ES-I3 (cell line): ENCODE measurements at regions not wholly inside any gene's neighbourhood (a gene's known extent, or its start where the extent isn't known, plus 50 kb on each side); places are given as distances from the start of the nearest gene placed in this dataset.
A peak's percentile ranks its signal among the peaks of the same experiment; 100 is the strongest.
"Not testable (repeated sequence)": the region's sequence is repeated elsewhere in the genome, so short reads cannot be mapped to it uniquely, and the experiment has no call there.

Source experiments
- H3K36me3 ChIP-seq: 2 replicates; pipeline ENCODE4 v1.6.1; 2013; ENCODE audit warnings: mild to moderate bottlenecking, low read length, control low read depth, moderate library complexity; ENCODE audit not compliant: insufficient read depth
- H3K4me1 ChIP-seq: 2 replicates; pipeline ENCODE4 v1.6.1; 2013; ENCODE audit warnings: mild to moderate bottlenecking, control low read depth, low read length; ENCODE audit not compliant: insufficient read depth
- H3K9ac ChIP-seq: 2 replicates; pipeline ENCODE4 v1.6.1; 2013; ENCODE audit warnings: low read depth, mild to moderate bottlenecking, low read length, moderate library complexity
- H3K9me3 ChIP-seq: 2 replicates; pipeline ENCODE4 v1.6.1; 2013; ENCODE audit warnings: mild to moderate bottlenecking, low read length, moderate library complexity; ENCODE audit not compliant: control insufficient read depth, insufficient read depth

DNA sequence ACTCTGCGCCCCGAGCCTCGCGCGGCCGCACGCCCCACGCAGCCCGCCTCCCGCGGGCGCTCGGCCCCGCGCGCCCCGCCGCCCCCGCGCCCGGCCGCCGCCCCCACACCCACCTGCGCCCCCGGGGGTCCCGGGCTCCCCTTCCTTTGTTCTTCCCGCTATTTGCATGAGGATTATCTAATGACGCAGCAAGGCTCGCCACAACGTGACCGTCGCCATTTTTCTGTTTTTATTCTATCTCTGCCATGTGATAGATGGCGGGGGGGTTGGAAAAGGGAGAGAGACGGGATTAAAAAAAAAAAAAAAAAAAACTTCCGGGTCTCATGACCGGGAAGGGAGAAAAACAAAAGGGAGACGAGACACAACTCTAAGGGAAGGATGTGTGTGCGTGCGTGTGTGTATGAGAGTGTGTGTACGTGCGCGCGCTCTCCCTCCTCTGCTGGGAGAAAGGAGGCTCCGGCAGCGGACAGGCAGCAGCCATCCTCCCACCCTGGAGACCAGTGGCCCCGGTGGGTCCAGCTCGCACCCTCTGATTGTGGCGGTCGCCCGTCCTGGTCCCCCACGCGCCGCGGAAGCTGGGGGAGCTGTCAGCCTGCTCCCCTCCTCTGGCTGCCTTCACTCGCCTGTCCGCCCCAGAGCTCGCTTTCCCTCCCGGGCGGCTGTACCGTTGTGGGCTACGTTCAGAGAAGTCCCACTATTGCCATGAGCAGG lies 80.4 kb upstream of the AK4 start:
- Histone ChIP-seq H3K9ac (peak overlapping the region; percentile 98), H3K4me1 (peaks cover 14% of the 10 kb centered on the region), H3K36me3 (no peaks in the 10 kb centered on the region)

DNA sequence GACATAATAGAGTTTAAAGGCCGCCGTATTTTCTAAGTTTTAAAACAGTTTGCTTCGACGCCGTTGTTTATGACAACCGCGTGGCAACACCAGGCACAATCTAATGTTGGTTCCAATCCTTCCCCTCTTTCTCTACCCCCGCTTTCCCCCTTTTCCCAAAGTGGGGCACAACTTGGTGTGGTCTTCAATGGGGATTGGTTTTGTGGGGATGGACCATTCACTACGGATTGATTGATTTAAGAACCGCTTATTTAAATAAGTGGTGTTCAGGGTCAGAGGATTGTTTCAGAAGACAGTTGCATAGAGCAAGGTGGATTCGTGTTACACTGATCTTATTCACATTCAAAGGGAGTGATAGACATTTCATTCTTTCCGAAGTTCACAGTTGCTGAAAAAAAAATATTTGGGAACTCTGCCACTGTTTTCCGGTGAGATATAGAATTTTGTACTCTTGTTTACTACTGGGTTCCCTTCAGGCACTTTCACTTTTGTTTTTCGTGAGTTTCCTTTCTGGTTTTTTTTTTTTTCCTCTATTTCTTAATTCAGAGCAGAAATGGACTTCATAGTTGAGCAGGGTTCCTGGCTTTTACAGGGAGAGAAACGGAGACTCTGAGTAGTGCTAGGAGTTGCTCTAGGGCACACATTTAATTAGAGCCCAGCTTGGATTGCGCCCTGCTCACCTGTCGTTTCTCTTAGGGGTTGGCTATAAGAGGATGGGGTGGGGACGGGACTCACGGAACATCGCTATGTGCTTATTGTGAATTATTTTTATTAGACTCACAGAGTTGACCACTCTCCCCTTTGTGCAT lies 79.6 kb upstream of the AK4 start:
- no peaks in the 10 kb centered on the region for H3K36me3 ChIP-seq
- H3K4me1 ChIP-seq = peaks cover 10% of the 10 kb centered on the region
- H3K9ac ChIP-seq = peak overlapping the region; percentile 98
- no peaks in the 10 kb centered on the region for H3K9me3 ChIP-seq

More for the DNA sequence above, 80.4 kb upstream of the AK4 start:
- H3K9me3 ChIP-seq = no peaks in the 10 kb centered on the region

- Histone ChIP-seq H3K9me3 (no peaks in the 10 kb centered on the region), H3K4me1 (peaks cover 10% of the 10 kb centered on the region), H3K36me3 (no peaks in the 10 kb centered on the region), H3K9ac (peak overlapping the region; percentile 98; the same call in 1 of the 2 replicates)
These were observed 78.9 kb upstream of the AK4 start for GRCh38 chr1:65069011-65069565.

GRCh38 chr1:65072845-65073244 lies 75.2 kb upstream of the AK4 start:
- Histone ChIP-seq H3K36me3 (no peaks in the 10 kb centered on the region), H3K9me3 (no peaks in the 10 kb centered on the region), H3K4me1 (no peaks in the 10 kb centered on the region), H3K9ac (no peak overlapping the region)

DNA sequence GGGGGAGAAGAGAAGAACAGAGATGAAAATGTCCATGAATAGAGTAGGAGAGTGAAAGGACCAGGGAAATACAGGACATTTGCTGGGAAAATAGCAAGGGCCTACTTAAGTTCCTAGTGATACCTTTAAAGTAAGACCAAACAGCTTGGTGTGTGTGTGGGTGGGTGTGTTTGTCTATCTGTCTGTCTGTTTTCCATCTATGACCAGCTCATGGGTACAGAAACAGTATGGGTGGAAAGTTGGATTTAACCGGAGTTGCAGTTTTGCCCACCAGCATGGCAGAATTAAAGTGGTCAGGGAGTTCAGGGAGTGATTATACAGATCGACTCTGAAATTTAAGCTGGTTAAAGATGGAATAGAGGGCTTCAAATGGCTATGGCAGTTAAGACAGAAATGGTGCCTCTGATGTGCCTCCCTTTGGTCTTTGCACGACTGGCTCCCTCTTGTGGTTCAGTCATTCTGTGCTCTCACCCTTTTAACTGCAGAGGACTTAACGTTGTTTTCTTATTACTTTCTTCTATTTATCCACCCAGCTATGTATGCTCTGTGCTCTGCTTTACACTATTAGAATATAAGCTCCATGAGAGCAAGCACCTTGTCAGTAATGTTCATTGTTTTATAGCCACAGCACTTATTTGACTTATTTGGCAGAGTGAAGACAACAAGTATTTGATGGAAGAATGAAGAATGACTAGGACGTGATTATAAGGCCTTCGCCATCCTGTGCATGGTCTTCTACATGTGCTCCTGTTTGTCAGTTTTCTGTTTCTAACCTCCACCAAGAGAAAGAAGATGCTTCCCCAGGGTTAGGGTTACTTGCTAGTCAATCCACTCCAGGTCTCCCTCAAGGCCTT lies 72.7 kb upstream of the AK4 start:
- Histone ChIP-seq H3K36me3 (no peaks in the 10 kb centered on the region), H3K9me3 (no peaks in the 10 kb centered on the region), H3K9ac (no peak overlapping the region), H3K4me1 (no peaks in the 10 kb centered on the region)

GRCh38 chr1:65077369-65077768 lies 70.6 kb upstream of the AK4 start:
- Histone ChIP-seq H3K9ac (no peak overlapping the region), H3K36me3 (no peaks in the 10 kb centered on the region)

DNA sequence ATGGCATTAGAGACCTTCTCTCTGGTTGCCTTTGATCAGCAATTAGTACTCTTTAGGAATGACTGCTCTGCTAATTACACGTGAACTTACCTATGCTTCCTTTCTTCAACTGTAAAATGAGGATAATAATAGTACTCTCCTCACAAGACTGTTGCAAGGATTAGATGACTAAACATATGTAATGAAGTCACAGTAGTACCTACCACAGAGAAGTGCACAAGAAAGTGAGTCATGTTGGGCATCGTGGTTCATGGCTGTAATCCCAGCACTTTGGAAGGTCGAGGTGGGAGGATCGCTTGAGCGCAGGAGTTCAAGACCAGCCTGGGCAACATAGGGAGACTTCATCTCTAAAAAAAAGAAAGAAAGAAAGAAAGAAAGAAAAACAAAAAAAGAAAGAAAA lies 68.1 kb upstream of the AK4 start:
- H3K4me1 ChIP-seq = no peaks in the 10 kb centered on the region
- no peak overlapping the region for H3K9ac ChIP-seq
- no peaks in the 10 kb centered on the region for H3K36me3 ChIP-seq
- H3K9me3 ChIP-seq = no peaks in the 10 kb centered on the region

More at GRCh38 chr1:65077369-65077768, 70.6 kb upstream of the AK4 start:
- no peaks in the 10 kb centered on the region for H3K4me1 ChIP-seq
- no peaks in the 10 kb centered on the region for H3K9me3 ChIP-seq

DNA sequence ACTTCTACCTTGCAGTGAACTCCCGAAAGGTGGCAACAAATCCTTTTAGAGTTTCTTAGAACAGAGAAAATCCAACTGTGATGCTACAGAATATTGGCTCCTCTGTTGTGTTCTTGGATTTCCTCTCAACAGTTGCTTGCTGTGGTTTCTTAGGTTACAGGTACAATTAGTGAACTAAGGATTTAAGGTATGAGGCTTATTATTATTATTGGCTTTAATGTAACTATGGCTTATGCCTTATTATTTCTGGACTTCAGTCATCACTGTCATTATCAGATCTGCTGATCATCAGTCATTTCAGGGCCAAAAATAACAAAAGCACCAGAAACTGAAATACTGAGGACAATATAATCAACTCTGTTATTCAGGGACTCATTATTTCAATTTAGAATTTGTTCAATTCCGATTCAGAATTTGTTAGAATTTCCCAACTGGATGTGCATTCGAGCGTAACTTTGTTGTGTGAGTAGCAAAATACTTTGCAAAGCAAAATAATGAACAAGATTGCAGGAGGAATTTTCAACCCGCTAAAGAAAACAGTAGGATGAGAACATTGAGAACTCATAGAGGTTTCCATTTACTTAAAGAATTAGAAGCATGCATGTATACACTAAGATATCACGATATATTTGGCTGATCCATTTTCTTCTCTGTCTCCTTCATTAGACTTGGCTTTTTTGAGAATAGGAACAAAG lies 65.5 kb upstream of the AK4 start:
- Histone ChIP-seq H3K9ac (no peak overlapping the region), H3K4me1 (no peaks in the 10 kb centered on the region), H3K36me3 (no peaks in the 10 kb centered on the region), H3K9me3 (no peaks in the 10 kb centered on the region)

DNA sequence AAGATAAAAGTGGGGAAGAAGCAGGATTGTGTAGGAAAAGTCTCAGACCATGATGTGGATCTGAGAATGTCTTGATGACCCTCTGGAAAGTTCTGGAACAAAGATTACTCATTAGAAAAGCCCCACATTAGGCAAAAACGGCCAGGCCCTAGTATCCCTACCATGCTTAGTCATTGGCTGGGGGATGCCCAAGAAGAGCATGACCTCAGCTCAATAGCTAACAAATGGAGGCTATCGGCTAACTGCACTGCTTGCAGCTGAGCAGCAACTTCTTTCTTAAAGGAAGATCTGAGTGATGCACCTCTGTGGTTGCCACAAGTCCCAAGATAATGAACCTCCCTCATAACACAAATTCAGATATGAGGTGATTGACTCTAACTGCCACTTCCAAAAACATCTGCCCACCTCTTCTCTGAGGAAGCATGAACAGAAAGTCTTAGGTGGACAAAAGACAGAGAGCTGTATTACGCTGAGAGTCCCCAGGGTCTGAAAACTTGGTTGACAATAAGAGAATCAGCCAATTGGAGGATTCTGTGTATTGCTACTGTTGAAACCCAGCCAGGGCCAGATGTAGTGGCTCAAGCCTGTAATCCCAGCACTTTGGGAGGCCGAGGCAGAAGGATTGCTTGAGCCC lies 64.6 kb upstream of the AK4 start:
- no peak overlapping the region for H3K9ac ChIP-seq
- H3K4me1 ChIP-seq = no peaks in the 10 kb centered on the region

GRCh38 chr1:65084066-65084465 lies 63.9 kb upstream of the AK4 start:
- H3K9me3 ChIP-seq = peaks cover 2% of the 10 kb centered on the region; the same call in 1 of the 2 replicates
- H3K9ac ChIP-seq = no peak overlapping the region
- H3K36me3 ChIP-seq = no peaks in the 10 kb centered on the region
- H3K4me1 ChIP-seq = no peaks in the 10 kb centered on the region

More for the DNA sequence above, 64.6 kb upstream of the AK4 start:
- Histone ChIP-seq H3K9me3 (peaks cover 2% of the 10 kb centered on the region; the same call in 1 of the 2 replicates), H3K36me3 (no peaks in the 10 kb centered on the region)

DNA sequence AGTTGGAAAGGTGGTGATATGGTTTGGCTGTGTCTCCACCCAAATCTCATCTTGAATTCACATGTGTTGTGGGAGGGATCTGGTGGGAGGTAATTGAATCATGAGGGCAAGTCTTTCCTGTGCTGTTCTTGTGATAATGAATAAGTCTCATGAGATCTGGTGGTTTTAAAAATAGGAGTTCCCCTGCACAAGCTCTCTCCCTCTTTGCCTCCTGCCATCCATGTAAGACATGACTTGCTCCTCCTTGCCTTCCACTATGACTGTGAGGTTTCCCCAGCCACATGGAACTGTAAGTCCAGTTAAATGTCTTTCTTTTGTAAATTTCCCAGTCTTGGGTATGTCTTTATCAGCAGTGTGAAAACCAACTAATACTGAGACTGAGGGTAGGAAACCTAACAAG lies 60.5 kb upstream of the AK4 start:
- not testable (repeated sequence) for H3K9ac ChIP-seq, H3K9me3 ChIP-seq, H3K4me1 ChIP-seq, H3K36me3 ChIP-seq

DNA sequence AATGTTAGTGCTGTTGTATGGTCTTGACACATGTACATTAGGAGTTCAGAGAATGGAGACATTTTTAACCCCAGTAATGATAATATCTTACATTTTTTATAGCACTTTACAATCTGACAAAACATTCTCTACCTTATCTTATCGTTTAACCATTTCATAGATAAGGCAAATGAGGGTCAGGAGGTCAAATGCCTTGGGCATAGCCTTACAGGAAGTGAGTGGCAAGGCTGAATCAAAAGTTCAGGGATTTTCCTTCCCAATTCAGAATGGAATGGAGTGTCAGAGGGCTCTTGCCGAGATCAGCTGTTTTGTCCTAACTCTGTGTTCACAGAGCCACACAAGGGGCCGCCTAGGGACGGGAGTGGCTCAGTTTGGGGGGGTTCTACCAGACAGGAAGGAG lies 57.6 kb upstream of the AK4 start:
- no peaks in the 10 kb centered on the region for H3K36me3 ChIP-seq
- no peak overlapping the region for H3K9ac ChIP-seq
- peaks cover 2% of the 10 kb centered on the region; the same call in 1 of the 2 replicates for H3K9me3 ChIP-seq
- H3K4me1 ChIP-seq = peaks cover 3% of the 10 kb centered on the region; the same call in 1 of the 2 replicates

GRCh38 chr1:65092691-65093090 lies 55.3 kb upstream of the AK4 start:
- Histone ChIP-seq H3K4me1 (peaks cover 3% of the 10 kb centered on the region; the same call in 1 of the 2 replicates), H3K9me3 (peaks cover 2% of the 10 kb centered on the region)

More at GRCh38 chr1:65092691-65093090, 55.3 kb upstream of the AK4 start:
- Histone ChIP-seq H3K9ac (no peak overlapping the region), H3K36me3 (no peaks in the 10 kb centered on the region)
